ENCODE measurements at regions not wholly inside any gene's neighbourhood (a gene's known extent, or its start where the extent isn't known, plus 50 kb on each side); places are given as distances from the start of the nearest gene placed in this dataset.

GRCh38 chr3:124420392-124420791 is 309.9 kb upstream of the UMPS start:
- TF ChIP-seq, protein P1, sequence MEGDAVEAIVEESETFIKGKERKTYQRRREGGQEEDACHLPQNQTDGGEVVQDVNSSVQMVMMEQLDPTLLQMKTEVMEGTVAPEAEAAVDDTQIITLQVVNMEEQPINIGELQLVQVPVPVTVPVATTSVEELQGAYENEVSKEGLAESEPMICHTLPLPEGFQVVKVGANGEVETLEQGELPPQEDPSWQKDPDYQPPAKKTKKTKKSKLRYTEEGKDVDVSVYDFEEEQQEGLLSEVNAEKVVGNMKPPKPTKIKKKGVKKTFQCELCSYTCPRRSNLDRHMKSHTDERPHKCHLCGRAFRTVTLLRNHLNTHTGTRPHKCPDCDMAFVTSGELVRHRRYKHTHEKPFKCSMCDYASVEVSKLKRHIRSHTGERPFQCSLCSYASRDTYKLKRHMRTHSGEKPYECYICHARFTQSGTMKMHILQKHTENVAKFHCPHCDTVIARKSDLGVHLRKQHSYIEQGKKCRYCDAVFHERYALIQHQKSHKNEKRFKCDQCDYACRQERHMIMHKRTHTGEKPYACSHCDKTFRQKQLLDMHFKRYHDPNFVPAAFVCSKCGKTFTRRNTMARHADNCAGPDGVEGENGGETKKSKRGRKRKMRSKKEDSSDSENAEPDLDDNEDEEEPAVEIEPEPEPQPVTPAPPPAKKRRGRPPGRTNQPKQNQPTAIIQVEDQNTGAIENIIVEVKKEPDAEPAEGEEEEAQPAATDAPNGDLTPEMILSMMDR (conservative IDR thresholded peaks at IDR 0.05; ENCODE audit: low read depth, low read length) = no peak

GRCh38 chr3:124422805-124423204 is 307.4 kb upstream of the UMPS start:
- Histone ChIP-seq H3K4me3 (IDR thresholded peaks at IDR 0.05; ENCODE audit: insufficient read depth, low read depth, low read length) (no peak overlapping the region), H3K9ac (no peak overlapping the region), H4K20me1 (ENCODE audit: insufficient read depth) (no peaks in the 10 kb centered on the region), H3K27me3 (ENCODE audit: insufficient read depth, low read depth) (no peaks in the 10 kb centered on the region), H2AFZ (ENCODE audit: low read depth) (no peak overlapping the region), H3K36me3 (ENCODE audit: insufficient read depth) (no peaks in the 10 kb centered on the region), H3K4me2 (no peak overlapping the region), H3K4me1 (ENCODE audit: low read depth, poor library complexity, severe bottlenecking) (no peaks in the 10 kb centered on the region), H3K27ac (no peak overlapping the region), H3K79me2 (ENCODE audit: insufficient read depth, low read depth) (no peaks in the 10 kb centered on the region)
- TF ChIP-seq, protein P1 (conservative IDR thresholded peaks at IDR 0.05; ENCODE audit: low read depth, low read length) = no peak

More at GRCh38 chr3:124420392-124420791, 309.9 kb upstream of the UMPS start:
- Histone ChIP-seq H3K79me2 (ENCODE audit: insufficient read depth, low read depth) (no peaks in the 10 kb centered on the region), H3K27me3 (ENCODE audit: insufficient read depth, low read depth) (no peaks in the 10 kb centered on the region), H3K4me1 (ENCODE audit: low read depth, poor library complexity, severe bottlenecking) (no peaks in the 10 kb centered on the region), H3K4me3 (IDR thresholded peaks at IDR 0.05; ENCODE audit: insufficient read depth, low read depth, low read length) (no peak overlapping the region), H3K27ac (no peak overlapping the region), H3K9ac (no peak overlapping the region), H2AFZ (ENCODE audit: low read depth) (no peak overlapping the region), H3K36me3 (ENCODE audit: insufficient read depth) (no peaks in the 10 kb centered on the region), H3K4me2 (no peak overlapping the region), H4K20me1 (ENCODE audit: insufficient read depth) (no peaks in the 10 kb centered on the region)

DNA sequence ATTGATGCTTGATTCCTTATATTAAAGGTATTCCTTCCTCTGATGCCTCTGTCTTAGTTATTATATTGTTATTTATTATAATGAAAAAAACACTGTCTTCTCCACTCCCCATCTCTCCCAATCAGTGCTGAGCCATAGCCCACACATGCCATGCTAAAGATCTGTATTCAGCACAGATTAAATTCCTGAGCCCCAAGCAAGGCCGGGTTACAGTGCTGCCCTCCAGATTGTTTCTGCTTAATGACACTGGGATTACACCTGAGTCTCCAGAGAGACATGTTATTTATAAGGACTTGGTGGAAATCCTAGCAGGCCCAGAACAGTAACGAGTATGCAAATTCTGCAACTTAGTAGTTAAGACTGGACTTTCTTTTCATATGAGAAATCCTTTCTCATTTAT is 305.9 kb upstream of the UMPS start:
- no peak overlapping the region for H3K4me2 ChIP-seq
- no peak overlapping the region for H3K4me3 ChIP-seq (IDR thresholded peaks at IDR 0.05; ENCODE audit: insufficient read depth, low read depth, low read length)

DNA sequence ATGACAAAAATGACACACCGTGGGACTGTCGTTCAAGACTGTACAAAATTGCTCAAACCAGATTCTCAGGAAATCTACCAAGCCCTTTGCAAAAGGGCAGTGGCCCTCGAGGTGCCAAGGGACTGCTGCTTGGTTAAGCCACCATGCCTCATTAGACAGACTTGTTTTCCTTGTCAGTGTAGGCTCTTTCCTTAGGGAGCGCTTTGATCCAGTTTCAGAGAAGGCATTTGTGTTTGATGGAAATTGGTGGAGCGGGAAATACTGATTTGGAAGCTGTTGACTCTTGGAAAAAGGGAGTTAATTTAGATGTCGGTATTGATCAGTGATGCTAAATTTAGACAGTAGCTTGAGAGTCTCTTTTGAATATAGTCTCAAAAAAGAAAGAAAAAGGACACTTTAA is 304.3 kb upstream of the UMPS start:
- no peaks in the 10 kb centered on the region for H4K20me1 ChIP-seq (ENCODE audit: insufficient read depth)
- H3K4me2 ChIP-seq = no peak overlapping the region
- no peak overlapping the region for H2AFZ ChIP-seq (ENCODE audit: low read depth)
- no peaks in the 10 kb centered on the region for H3K79me2 ChIP-seq (ENCODE audit: insufficient read depth, low read depth)
- no peaks in the 10 kb centered on the region for H3K27me3 ChIP-seq (ENCODE audit: insufficient read depth, low read depth)
- H3K36me3 ChIP-seq (ENCODE audit: insufficient read depth) = no peaks in the 10 kb centered on the region
- TF ChIP-seq, protein P1 (conservative IDR thresholded peaks at IDR 0.05; ENCODE audit: low read depth, low read length) = no peak
- H3K4me1 ChIP-seq (ENCODE audit: low read depth, poor library complexity, severe bottlenecking) = no peaks in the 10 kb centered on the region
- no peak overlapping the region for H3K9ac ChIP-seq
- no peak overlapping the region for H3K4me3 ChIP-seq (IDR thresholded peaks at IDR 0.05; ENCODE audit: insufficient read depth, low read depth, low read length)
- H3K27ac ChIP-seq = no peak overlapping the region

More for the DNA sequence above, 305.9 kb upstream of the UMPS start:
- H3K36me3 ChIP-seq (ENCODE audit: insufficient read depth) = no peaks in the 10 kb centered on the region
- H4K20me1 ChIP-seq (ENCODE audit: insufficient read depth) = no peaks in the 10 kb centered on the region
- H3K27ac ChIP-seq = no peak overlapping the region
- H3K27me3 ChIP-seq (ENCODE audit: insufficient read depth, low read depth) = no peaks in the 10 kb centered on the region
- no peak overlapping the region for H2AFZ ChIP-seq (ENCODE audit: low read depth)
- no peaks in the 10 kb centered on the region for H3K79me2 ChIP-seq (ENCODE audit: insufficient read depth, low read depth)
- no peaks in the 10 kb centered on the region for H3K4me1 ChIP-seq (ENCODE audit: low read depth, poor library complexity, severe bottlenecking)
- H3K9ac ChIP-seq = no peak overlapping the region
- TF ChIP-seq, protein P1 (conservative IDR thresholded peaks at IDR 0.05; ENCODE audit: low read depth, low read length) = no peak

All from KMS-11 (cell line).